22Rv1 (cell line): ENCODE measurements at regions not wholly inside any gene's neighbourhood (a gene's known extent, or its start where the extent isn't known, plus 50 kb on each side); places are given as distances from the start of the nearest gene placed in this dataset.

Source experiments
- H3K27ac ChIP-seq: fragments of 450-650 bp; 2 replicates; pipeline ENCODE4 v1.5.1; 2017
- CTCF ChIP-seq: fragments of 450-650 bp; IDR thresholded peaks from 2 replicates; pipeline ENCODE4 v1.5.1; 2017; ENCODE audit warnings: mild to moderate bottlenecking
- ZFX ChIP-seq: fragments of 450-650 bp; IDR thresholded peaks from 2 replicates; pipeline ENCODE4 v1.6.1; 2017; ENCODE audit warnings: antibody characterized with exemption, borderline replicate concordance

GRCh38 chr11:122395282-122395681 lies 260.2 kb upstream of the UBASH3B start:
- TF ChIP-seq ZFX (no peak), CTCF (no peak)
- H3K27ac ChIP-seq, result no peak overlapping the region

- TF ChIP-seq ZFX (no peak), CTCF (no peak)
- H3K27ac ChIP-seq, result no peak overlapping the region
Measured at GRCh38 chr11:122394313-122394712, 261.2 kb upstream of the UBASH3B start.

- H3K27ac ChIP-seq, result no peak overlapping the region
- TF ChIP-seq CTCF, result no peak
- TF ChIP-seq ZFX, result no peak
Measured at GRCh38 chr11:122393209-122393860, 262.2 kb upstream of the UBASH3B start.

GRCh38 chr11:122392508-122392907 lies 263.0 kb upstream of the UBASH3B start:
- H3K27ac ChIP-seq, result no peak overlapping the region
- TF ChIP-seq CTCF (no peak), ZFX (no peak)

- no peak overlapping the region for H3K27ac ChIP-seq
- TF ChIP-seq ZFX (no peak), CTCF (no peak)
Measured at GRCh38 chr11:122391049-122391448, 264.5 kb upstream of the UBASH3B start.

- TF ChIP-seq ZFX (no peak), CTCF (no peak)
Measured at GRCh38 chr11:122383186-122383585, 267.2 kb upstream of the BLID start.

GRCh38 chr11:122375687-122376399 lies 259.8 kb upstream of the BLID start:
- TF ChIP-seq ZFX (no peak), CTCF (no peak)
- H3K27ac ChIP-seq, result no peak overlapping the region

More at GRCh38 chr11:122383186-122383585, 267.2 kb upstream of the BLID start:
- no peak overlapping the region for H3K27ac ChIP-seq
